Stimulated activated CD8-positive, alpha-beta memory T cell treated with anti-CD3 and anti-CD28 coated beads, Interleukin-12 subunit alpha, Interleukin-12 subunit beta, amount 100 ng/mL, for 24 hours (primary cell): ENCODE measurements at regions not wholly inside any gene's neighbourhood (a gene's known extent, or its start where the extent isn't known, plus 50 kb on each side); places are given as distances from the start of the nearest gene placed in this dataset.
"Not testable (repeated sequence)": the region's sequence is repeated elsewhere in the genome, so short reads cannot be mapped to it uniquely, and the experiment has no call there.

ENCODE experiments used
- DNase-seq: peaks from one replicate; pipeline ENCODE4 v3.0.0-alpha.2; 2020; ENCODE audit errors: extremely low read depth

DNA sequence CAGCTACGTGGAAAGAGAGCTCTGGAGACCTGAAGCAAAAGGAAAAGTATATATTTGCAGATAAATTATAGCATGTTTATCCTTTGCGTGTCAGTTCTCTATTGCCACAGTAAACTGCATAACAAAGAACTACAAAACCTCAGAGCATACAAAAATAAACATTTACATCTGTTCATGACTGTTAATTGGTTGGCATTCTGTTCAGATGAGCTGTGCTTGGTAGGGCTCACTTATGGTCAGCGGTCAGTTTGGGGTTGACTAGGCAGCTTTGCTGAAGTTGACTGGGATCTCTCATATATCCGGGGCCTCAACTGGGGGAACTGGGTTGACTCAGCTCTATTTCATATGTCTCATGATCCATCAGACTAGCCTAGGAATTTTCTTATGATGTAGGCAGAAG is 257.7 kb downstream of the TLE1 start:
- no peak for DNase-seq

DNA sequence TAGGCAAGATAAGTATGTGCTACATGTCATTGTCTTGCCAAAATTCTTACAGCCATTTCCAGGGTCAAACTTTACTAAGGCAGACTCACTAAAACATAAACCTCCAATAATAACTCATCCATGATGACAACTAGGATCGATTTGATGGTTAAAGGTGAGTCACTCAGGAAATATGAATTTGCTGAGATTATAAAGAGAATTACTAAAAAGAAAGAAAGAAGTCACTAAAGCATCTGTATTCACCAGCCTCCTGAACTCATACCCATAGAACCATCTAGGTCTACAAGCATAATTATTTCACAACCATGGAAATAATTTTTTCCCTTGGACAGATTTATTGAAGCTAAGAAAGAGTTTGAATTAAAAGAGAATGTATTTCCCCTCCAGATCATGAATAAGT is 258.6 kb downstream of the TLE1 start:
- no peak for DNase-seq

DNA sequence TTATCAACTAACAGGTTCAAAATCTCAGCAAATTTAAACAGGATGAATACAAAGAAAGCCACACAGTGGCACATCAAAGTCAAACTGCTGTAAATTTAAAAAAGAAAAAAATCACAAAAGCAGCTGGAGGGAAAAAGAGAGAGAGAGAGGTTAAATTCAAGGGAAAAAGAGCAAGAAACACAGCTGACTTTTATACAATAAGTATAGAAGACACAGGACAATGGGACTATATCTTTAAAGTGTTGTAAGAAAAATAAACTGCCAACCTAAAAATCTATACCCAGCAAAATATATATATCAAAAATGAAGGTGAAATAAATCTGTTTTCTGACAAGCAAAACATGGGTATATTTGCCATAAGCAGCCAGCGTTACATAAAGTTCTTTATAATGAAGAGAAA is 261.5 kb downstream of the TLE1 start:
- no peak for DNase-seq

DNA sequence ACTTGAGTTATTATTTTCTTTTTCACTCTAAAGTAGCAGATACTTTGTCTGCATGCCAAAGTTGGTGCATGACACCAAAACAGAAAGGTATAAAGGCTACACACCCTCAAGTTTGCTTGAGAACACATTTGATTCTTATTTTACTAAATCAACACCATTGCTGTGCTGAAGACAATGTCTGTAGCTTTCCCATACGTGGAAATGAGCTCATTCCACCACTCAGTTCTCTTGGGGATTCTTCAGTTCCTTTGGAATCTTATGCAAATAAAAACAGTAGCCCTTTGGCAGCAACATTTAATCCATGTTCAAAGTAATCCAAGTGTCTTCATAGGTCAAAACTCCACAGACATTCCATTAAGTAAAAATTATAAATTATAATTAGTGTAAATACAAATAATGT is 264.9 kb downstream of the TLE1 start:
- DNase-seq: no peak

DNA sequence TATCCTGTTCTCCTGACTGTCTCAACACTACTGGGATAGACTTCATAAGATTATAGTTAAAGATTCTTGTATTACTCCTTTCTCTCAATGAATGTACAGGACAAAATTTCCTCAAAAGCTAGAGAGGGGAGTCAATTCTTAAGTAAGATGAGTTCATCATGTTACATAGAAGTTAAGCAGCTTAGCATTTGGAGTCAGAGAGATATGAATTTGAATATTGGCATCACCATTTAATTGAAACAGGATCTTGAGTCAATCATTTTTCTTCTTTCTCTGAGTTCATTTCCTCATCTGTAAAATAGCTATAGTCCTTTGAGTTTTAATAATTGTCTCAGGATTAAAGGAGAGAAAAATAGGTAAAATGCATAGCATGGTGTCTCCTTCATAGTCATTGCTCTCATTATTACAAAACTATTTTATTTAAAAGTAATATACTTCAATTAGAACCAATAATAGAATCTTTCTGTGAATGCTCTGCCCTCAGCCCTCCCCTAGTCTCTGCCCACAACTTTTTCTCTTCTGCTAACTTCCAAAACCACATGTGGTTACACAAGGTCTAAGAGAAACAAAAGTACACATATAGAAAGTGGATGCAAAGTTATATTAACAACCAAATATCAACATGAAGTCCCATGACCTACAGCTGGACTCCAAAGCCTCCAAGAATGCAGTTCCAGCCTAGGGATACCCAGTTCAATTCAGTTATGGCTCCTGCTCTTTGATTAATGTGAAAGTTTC is 265.6 kb downstream of the TLE1 start:
- DNase-seq: no peak

DNA sequence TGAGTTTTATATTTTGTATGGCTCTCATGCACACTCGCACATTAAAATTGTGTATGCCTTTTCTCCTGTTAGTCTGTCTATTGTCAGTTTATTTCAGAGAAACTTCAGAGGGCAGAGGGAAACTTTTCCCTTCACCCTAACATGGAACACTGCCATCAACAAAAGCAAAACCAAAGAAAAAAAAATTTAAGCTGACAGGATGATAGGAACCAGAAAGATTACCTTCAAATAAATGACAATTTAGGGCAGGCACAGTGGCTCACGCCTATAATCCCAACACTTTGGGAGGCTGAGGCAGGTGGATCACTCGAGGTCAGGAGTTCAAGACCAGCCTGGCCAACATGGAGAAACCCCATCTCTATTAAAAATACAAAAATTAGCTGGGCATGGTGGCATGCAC is 268.3 kb downstream of the TLE1 start:
- DNase-seq: not testable (repeated sequence)

DNA sequence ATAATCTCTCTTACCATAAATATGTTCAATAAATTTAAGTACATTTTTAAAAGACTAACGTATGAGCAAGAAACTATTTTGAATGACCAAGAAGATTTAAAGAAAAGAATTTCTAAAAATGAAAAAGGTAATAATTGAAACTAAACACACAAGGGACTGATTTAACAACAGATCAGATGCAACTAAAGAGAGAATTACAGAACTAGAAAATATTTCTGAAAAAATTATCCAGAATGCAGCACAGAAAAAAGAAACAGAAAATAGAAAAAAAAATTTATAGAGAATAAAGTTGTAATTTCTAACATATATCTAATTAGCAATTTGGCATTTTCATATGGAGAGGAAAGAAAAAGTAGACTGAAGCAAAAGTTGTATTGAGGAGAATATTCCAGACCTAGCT is 269.3 kb downstream of the TLE1 start:
- DNase-seq: no peak

DNA sequence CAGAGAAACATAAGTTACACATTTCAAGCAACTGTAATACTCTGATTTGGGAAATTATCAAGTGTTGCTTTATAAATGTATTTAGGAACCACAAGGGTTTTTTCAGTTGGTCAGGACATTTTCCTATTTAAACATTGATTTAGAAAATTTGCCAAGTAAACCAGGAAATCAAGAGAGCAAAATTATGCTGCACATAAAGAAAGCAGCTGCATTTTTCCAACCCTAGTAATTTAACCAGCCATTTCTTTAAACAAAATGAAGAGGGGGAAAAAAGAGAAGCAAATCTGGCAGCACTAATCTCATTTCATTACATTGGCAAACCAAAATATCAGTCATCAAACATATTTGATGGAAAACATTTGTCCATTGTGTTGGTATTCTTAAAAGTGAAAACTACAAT is 271.4 kb downstream of the TLE1 start:
- no peak for DNase-seq

DNA sequence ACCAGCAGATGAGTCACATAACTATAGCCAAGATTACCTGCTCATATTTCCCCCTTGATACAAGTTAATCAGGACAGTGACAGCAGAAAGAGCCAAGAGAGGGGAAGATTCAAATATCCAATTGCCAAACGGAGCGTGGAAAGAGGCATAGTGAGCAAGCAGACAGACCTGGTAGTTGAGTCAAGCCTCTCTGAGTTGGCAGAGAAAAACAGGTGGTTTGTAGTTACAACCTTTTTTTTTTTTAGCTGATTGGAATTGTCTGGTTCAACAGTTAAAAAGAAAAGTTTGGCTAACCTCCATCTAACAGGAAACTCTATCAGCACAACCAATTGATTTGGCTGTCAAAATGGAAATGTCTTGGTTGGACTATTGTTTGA is 272.1 kb downstream of the TLE1 start:
- DNase-seq: no peak

DNA sequence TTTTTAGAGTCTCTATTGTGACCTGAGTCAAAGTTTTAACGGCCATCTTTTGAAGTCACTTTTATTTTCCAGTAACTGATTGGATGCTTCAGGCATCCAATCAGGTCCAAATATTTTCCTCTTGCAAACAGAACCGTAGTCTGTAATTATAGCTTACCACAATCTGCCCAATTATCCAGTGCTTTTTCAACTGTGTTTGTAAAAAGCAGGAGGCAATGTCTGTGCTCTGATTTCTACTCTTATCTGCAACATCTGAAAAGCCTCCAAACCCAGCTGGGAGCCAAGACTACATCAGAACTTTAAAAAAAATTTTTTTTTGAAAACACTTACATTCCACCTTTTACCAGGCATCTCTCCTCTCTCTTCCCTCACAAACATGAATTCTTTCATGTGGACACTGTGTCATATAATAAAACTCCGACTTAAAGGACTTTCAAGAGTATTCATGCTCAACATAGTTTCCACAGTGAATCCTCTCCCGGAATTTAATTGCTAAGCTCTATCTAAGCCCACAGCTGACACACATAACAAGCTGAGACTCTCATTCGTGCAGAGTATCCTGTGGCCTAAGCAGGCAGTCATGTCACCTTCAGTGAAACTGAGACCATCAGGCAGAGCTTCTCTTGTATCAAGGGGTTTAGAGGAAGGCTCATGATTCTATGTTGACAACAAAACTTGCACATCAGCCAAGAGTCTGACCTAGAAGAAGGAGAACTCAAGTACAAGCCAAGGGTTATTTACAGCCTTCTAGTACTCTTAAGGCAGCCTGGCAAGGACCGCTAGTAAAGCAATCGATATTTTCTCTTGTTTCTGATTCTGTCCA is 272.7 kb downstream of the TLE1 start:
- no peak for DNase-seq

DNA sequence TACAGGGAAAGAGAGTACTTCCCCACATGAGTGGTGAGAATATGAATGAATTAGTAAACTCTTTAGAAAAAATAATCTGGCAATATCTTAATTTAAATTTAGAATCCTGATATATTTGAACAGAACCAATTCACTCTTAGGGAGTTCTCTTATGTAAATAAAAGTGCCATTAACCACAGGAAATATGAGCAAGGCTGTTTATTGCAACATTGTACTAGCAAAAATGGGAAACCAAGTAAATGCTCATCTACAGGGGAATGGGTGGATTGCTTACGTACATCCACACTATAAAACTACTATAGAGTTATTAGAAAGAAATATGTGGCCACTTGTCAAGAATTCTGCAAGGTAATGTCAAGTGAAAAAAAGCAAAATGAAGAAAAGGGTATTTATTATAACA is 274.5 kb downstream of the TLE1 start:
- no peak for DNase-seq

DNA sequence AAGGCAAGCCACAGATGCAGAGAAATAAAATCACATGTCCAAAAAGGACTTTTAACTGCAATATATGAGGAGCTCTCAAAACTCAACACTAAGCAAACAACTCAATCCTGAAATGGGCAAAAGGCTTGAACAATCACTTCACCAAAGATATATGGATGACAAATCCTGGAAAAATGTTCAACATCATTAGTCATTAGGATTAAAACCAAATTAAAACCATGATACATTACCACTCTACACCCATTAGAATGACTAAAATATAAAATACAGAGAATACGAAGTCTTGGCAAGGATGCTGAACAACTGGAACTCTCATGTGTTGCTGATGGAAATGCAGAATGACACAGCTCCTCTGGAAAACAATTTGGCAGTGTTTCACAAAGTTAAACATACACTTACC is 277.4 kb downstream of the TLE1 start:
- no peak for DNase-seq

DNA sequence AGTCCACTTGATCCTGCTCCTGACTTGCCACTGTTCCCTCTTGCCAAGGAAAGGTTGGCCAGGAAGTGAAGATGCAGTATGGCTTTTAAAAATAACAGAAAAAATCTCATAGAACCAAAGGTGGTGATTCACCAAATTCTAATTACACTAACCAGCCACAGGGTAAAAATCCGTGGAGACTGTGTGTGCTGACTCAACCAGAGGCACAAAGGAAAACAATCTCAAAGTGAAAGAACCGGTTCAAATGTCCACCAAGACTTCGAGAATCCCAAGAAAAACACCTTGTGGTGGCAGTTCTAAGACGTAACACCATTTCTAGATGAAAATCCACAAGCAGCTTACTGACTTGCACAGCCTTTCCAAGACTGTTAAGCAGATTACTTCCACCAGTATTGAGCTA is 279.1 kb downstream of the TLE1 start:
- DNase-seq: no peak

DNA sequence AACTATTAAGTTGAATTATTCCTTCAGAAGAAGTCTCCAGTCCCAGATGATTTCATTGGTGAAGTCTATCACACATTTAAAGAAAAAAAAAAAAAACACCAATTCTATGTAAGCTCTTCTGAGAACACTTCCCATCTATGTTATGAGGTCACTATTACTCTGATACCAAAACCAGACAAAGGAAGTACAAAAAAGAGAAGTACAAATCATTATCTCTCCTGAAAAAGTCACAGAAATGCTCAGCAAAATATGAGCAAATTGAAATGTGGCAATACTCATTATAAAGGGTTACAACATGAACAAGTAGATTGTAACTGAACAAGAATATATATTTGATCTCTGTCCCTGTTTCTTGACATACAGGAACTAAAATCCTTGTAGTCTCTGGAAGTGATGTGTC is 280.4 kb downstream of the TLE1 start:
- no peak for DNase-seq

DNA sequence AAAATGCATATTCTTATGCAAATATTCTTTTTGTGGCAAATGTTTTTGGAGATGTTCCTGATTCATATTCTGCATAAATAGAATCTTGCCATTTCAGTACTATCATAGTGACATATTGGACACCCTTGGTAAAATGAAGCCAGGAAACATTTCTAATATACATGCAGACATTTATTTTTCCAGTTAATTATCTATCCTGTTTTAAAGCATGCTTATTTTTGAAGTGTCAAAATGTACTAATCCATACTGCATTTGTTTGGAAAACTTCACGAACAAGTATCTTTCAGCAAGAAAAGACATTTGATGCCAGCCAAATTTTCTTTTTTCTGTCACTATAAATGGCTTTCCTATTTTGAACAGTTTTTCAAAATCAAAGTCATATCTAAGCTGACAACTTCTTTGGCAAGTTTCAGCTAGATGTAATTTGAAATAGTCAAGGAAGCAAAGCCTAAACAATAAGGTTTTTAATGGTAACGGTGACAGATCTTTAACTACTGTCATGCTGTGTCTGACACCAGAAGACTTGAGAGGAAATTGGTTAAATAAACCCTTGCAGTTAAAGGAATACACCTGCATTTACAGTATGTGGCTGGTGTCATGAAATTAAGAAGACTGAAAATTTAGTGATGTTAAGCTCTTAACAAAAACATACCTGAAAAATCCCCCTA is 284.3 kb downstream of the TLE1 start:
- no peak for DNase-seq

DNA sequence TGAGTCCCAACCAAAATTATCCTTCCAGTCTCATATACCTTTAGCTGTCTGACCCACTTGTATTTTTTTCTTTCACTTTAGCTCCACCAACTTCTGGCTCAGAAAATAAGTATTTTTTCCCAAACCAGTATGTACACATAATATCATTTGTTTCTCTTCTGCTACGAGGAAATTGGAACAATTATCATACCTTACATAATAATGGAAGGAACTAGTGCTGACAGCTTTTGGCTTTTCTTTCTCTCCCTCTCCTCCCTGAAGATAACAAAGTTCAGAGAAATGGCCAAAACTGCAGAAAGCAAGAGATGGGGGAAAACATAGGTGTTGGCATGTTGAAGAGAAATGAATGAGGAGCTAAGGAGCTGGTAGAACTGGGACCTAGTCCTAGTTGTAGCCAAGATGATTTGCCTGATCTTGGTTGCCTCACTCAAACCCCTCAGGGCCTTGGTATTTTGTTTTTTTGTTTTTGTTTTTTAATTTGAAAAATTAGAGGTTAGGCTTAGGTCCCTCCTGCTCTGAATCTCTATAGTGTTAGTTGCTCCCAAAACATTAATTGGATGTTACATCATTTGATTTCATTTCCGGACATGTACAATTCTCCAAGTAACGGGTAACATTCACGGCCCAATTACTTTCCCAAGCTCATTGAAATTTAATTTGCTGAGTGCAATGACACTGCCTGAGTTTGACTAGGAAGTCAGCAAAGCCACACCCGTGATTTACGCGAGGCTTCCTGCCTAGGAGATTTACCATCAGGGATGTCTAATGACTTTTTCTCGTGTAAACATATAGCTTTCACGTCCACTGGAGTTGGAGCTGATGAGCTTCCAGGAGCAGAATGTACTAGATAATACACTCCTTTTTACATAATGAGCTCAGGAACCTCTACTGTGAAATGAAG is 291.6 kb downstream of the TLE1 start:
- no peak for DNase-seq

DNA sequence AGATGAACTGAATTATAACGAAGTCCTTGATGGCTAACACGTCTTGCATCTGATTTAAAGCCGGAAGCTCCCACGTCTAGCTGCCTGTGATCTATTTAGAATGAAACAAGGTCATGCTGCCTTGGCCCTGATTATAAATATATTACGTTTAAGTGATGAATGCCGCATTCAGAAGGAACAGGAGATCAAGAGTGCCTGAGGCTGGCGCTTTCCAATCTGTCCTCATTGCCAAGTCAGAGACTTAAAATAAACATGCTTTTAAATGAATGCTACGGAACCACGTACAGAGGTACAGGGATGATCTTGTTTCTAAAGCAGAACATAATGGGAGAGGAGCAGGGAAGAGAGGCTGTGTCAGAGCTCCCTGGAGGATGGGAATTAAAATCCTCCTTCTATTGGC is 292.8 kb downstream of the TLE1 start:
- DNase-seq: no peak

DNA sequence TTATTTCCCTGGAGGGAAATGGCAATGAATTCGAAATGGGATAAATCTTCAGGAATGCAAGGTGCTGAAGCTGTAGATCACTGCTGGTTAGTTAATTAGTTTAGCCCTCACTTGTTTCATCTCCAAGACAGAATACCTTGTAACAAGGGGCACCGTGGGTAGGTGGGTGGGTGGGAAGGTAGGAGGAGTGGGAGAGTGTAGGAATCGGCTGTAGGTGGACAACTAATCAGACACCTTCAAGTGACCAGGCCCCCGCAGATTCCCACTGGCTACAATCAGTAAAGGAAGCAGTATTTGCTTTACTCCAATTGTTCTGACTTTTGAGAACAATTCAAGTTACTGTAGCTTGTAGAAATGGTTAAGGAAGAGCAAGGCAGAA is 293.7 kb downstream of the TLE1 start:
- no peak for DNase-seq

DNA sequence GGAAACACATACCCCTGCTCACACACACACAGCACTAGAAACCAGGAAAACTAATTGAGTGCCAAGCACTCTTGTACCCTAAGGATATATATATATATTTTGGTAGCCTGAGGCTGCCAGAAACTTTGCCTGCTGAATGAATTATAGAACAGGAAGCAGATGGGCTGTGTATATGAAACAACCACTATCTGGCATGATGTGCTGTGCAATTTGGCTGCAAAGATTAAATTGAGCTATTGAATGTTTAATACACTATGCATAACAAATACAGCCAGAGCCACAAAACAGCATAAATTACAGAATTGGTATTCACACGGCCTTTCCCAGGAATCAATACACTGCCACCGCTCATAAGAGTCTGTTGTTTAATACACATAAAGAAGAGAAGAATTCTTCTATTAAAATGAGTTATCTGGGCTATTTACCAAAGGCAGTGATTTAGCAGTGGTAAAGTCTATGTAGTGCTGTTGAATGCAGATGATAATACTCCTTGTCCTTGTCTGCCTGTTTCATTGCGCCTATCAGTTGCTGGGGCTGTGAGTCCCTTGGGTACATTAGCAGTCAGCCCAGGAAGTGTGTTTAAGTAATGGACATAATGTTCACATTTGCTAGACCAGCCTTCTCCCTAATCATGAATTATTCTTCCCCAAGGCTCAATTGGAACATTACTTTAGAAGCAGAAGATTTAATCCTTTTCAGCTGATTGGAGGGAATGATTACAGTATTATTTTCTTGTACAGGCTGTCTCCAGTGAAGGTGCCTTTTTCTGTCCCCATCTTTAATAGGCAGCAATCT is 294.3 kb downstream of the TLE1 start:
- DNase-seq: no peak

DNA sequence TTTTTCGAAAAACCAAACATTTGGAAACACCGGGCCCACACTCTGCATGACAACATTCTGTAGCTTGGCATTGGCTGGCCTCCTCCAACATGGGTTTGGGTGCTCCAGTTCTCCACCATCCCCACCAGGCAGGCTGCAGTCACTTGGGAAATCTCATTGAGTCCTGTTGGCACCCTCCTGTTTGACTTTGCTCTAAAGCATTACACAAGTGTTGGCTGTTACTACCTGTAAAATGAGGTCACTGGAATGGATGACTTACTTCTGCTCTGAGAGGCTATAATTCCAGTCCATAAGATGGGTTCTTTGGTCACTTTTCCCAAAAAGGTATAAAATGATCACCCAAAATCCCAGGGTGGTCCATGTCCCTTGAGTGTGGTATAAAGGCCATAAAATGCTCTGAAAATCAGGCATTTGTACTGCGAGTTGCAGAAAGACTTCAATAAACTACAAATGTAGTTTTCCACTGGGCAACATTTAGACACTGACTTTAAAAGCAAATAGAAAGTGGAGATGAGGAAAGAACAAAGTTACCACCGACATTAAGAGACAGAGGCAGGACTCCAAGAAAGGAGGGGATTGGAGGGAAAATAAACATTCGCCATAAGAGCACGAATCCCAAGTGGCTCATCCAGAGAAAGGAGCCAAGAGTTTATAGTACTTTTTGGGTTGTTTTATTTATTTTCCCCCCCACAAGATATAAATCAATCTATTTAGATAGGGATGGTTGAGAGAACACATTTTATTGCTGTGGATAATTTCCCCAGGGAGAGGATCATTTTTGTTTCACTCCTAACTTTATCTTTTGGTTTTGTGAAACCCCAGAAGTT is 295.1 kb downstream of the TLE1 start:
- DNase-seq: no peak
